PC-3 (cell line): ENCODE measurements at regions not wholly inside any gene's neighbourhood (a gene's known extent, or its start where the extent isn't known, plus 50 kb on each side); places are given as distances from the start of the nearest gene placed in this dataset.

Experiments
- CTCF ChIP-seq: fragments of 300-600 bp; sonication (generic); conservative IDR thresholded peaks from 2 replicates; pipeline ENCODE4 v1.5.1; 2017; ENCODE audit warnings: antibody characterized with exemption, low read depth, mild to moderate bottlenecking, low read length
- EZH2 ChIP-seq: fragments of 300-600 bp; sonication (generic); IDR thresholded peaks from one replicate; pipeline ENCODE4 v1.6.1; 2017; ENCODE audit warnings: antibody characterized with exemption, mild to moderate bottlenecking, low read length; ENCODE audit not compliant: unreplicated experiment

GRCh38 chr1:63069214-63069613 lies 253.2 kb upstream of the FOXD3 start:
- TF ChIP-seq EZH2 (no peak), CTCF (no peak)
